ENCODE measurements at regions not wholly inside any gene's neighbourhood (a gene's known extent, or its start where the extent isn't known, plus 50 kb on each side); places are given as distances from the start of the nearest gene placed in this dataset.

GRCh38 chr14:99325591-99325990 is 53.6 kb upstream of the BCL11B start:
- Histone ChIP-seq H3K4me3 (ENCODE audit: low read length in 2 of 2) (no peak overlapping the region), H3K27me3 (ENCODE audit: control insufficient read depth in 1 of 2, insufficient read depth in 2 of 2, low read length in 1 of 2) (no peaks in the 10 kb centered on the region), H3K9me3 (ENCODE audit: control insufficient read depth, low read length) (no peaks in the 10 kb centered on the region), H3K4me1 (ENCODE audit: control insufficient read depth in 1 of 2, insufficient read depth in 2 of 2, low read length in 2 of 2) (no peaks in the 10 kb centered on the region), H3K27ac (ENCODE audit: low read depth in 1 of 2, low read length in 2 of 2) (no peak overlapping the region), H3K36me3 (ENCODE audit: control insufficient read depth in 1 of 2, insufficient read depth in 2 of 2, low read length in 1 of 2) (no peaks in the 10 kb centered on the region)
- ATAC-seq (ENCODE audit: low FRiP score): no peak
- 95 to 97% methylated on average over 8 of the region's 8 CpGs for WGBS, 2 donors
- intact Hi-C loops (cut with DNase I): no loop called here
- DNase-seq: peak in 1 of 2 donors; percentile 43

- ATAC-seq (ENCODE audit: low FRiP score) (no peak), DNase-seq (peak in 1 of 2 donors; percentile 41)
- Histone ChIP-seq H3K27ac (ENCODE audit: low read depth in 1 of 2, low read length in 2 of 2) (no peak overlapping the region), H3K4me3 (ENCODE audit: low read length in 2 of 2) (no peak overlapping the region), H3K36me3 (ENCODE audit: control insufficient read depth in 1 of 2, insufficient read depth in 2 of 2, low read length in 1 of 2) (no peaks in the 10 kb centered on the region), H3K27me3 (ENCODE audit: control insufficient read depth in 1 of 2, insufficient read depth in 2 of 2, low read length in 1 of 2) (no peaks in the 10 kb centered on the region), H3K4me1 (ENCODE audit: control insufficient read depth in 1 of 2, insufficient read depth in 2 of 2, low read length in 2 of 2) (no peaks in the 10 kb centered on the region), H3K9me3 (ENCODE audit: control insufficient read depth, low read length) (no peaks in the 10 kb centered on the region)
- 82 to 92% methylated on average over 9 of the region's 9 CpGs for WGBS, 2 donors
- intact Hi-C loops (cut with DNase I): no loop called here
Observed at GRCh38 chr14:99325016-99325415, 53.0 kb upstream of the BCL11B start.

- Histone ChIP-seq H3K9me3 (ENCODE audit: control insufficient read depth, low read length) (no peaks in the 10 kb centered on the region), H3K4me1 (ENCODE audit: control insufficient read depth in 1 of 2, insufficient read depth in 2 of 2, low read length in 2 of 2) (no peaks in the 10 kb centered on the region), H3K36me3 (ENCODE audit: control insufficient read depth in 1 of 2, insufficient read depth in 2 of 2, low read length in 1 of 2) (no peaks in the 10 kb centered on the region), H3K27ac (ENCODE audit: low read depth in 1 of 2, low read length in 2 of 2) (no peak overlapping the region), H3K4me3 (ENCODE audit: low read length in 2 of 2) (no peak overlapping the region), H3K27me3 (ENCODE audit: control insufficient read depth in 1 of 2, insufficient read depth in 2 of 2, low read length in 1 of 2) (no peaks in the 10 kb centered on the region)
- DNase-seq (peak in 1 of 2 donors; percentile 54), ATAC-seq (ENCODE audit: low FRiP score) (no peak)
- intact Hi-C loops (cut with DNase I): no loop called here
- 74 to 75% methylated on average over 8 of the region's 8 CpGs for WGBS, 2 donors
Observed at GRCh38 chr14:99324291-99324690, 52.3 kb upstream of the BCL11B start.

- ATAC-seq (ENCODE audit: low FRiP score) (no peak), DNase-seq (peak in 1 of 2 donors; percentile 68)
- H3K27ac ChIP-seq (ENCODE audit: low read depth in 1 of 2, low read length in 2 of 2): no peak overlapping the region
- no peaks in the 10 kb centered on the region for H3K9me3 ChIP-seq (ENCODE audit: control insufficient read depth, low read length)
- H3K4me1 ChIP-seq (ENCODE audit: control insufficient read depth in 1 of 2, insufficient read depth in 2 of 2, low read length in 2 of 2): no peaks in the 10 kb centered on the region
- WGBS, 2 donors: 88 to 90% methylated on average over 14 of the region's 14 CpGs
- H3K4me3 ChIP-seq (ENCODE audit: low read length in 2 of 2): no peak overlapping the region
- no peaks in the 10 kb centered on the region for H3K27me3 ChIP-seq (ENCODE audit: control insufficient read depth in 1 of 2, insufficient read depth in 2 of 2, low read length in 1 of 2)
- intact Hi-C loops (cut with DNase I): no loop called here
- H3K36me3 ChIP-seq (ENCODE audit: control insufficient read depth in 1 of 2, insufficient read depth in 2 of 2, low read length in 1 of 2): no peaks in the 10 kb centered on the region
Observed at GRCh38 chr14:99323603-99324185, 51.7 kb upstream of the BCL11B start.

- Histone ChIP-seq H3K27ac (ENCODE audit: low read depth in 1 of 2, low read length in 2 of 2) (no peak overlapping the region), H3K4me1 (ENCODE audit: control insufficient read depth in 1 of 2, insufficient read depth in 2 of 2, low read length in 2 of 2) (no peaks in the 10 kb centered on the region), H3K4me3 (ENCODE audit: low read length in 2 of 2) (no peak overlapping the region), H3K36me3 (ENCODE audit: control insufficient read depth in 1 of 2, insufficient read depth in 2 of 2, low read length in 1 of 2) (no peaks in the 10 kb centered on the region), H3K9me3 (ENCODE audit: control insufficient read depth, low read length) (no peaks in the 10 kb centered on the region), H3K27me3 (ENCODE audit: control insufficient read depth in 1 of 2, insufficient read depth in 2 of 2, low read length in 1 of 2) (no peaks in the 10 kb centered on the region)
- ATAC-seq (ENCODE audit: low FRiP score) (peak; percentile 16), DNase-seq (peak in 1 of 2 donors; percentile 56)
- WGBS, 2 donors: 59 to 64% methylated on average over 20 of the region's 20 CpGs
- intact Hi-C loops (cut with DNase I): no loop called here
Observed at GRCh38 chr14:99322731-99323599, 51.0 kb upstream of the BCL11B start.

GRCh38 chr14:99321955-99322730 is 50.1 kb upstream of the BCL11B start:
- intact Hi-C loops (cut with DNase I): no loop called here
- H3K27me3 ChIP-seq (ENCODE audit: control insufficient read depth in 1 of 2, insufficient read depth in 2 of 2, low read length in 1 of 2): no peaks in the 10 kb centered on the region
- no peak overlapping the region for H3K4me3 ChIP-seq (ENCODE audit: low read length in 2 of 2)
- H3K4me1 ChIP-seq (ENCODE audit: control insufficient read depth in 1 of 2, insufficient read depth in 2 of 2, low read length in 2 of 2): no peaks in the 10 kb centered on the region
- no peaks in the 10 kb centered on the region for H3K36me3 ChIP-seq (ENCODE audit: control insufficient read depth in 1 of 2, insufficient read depth in 2 of 2, low read length in 1 of 2)
- no peaks in the 10 kb centered on the region for H3K9me3 ChIP-seq (ENCODE audit: control insufficient read depth, low read length)
- no peak overlapping the region for H3K27ac ChIP-seq (ENCODE audit: low read depth in 1 of 2, low read length in 2 of 2)
- DNase-seq: peak in 1 of 2 donors; percentile 33
- WGBS, 2 donors: 63 to 67% methylated on average over 13 of the region's 13 CpGs
- ATAC-seq (ENCODE audit: low FRiP score): no peak
